Fibroblast of villous mesenchyme (primary cell): ENCODE measurements at regions not wholly inside any gene's neighbourhood (a gene's known extent, or its start where the extent isn't known, plus 50 kb on each side); places are given as distances from the start of the nearest gene placed in this dataset.
"Not testable (repeated sequence)": the region's sequence is repeated elsewhere in the genome, so short reads cannot be mapped to it uniquely, and the experiment has no call there.

ENCODE experiments used
- DNase-seq: peaks from one replicate; pipeline ENCODE4 v3.0.0-alpha.2; 2010; ENCODE audit warnings: low read depth
- H3K4me3 ChIP-seq: 2 replicates; pipeline ENCODE4 v1.5.1; 2011; ENCODE audit warnings: low read depth, mild to moderate bottlenecking, low read length
- CTCF ChIP-seq: IDR thresholded peaks from 2 replicates; pipeline ENCODE4 v1.5.1; 2012; ENCODE audit warnings: low read depth, mild to moderate bottlenecking, low read length; ENCODE audit not compliant: insufficient read depth

- no peak for TF ChIP-seq CTCF
- DNase-seq: no peak
- H3K4me3 ChIP-seq: no peak overlapping the region
Observed at GRCh38 chr21:21897275-21897883, 899.2 kb downstream of the NCAM2 start.

GRCh38 chr21:21898801-21899200 is 900.6 kb downstream of the NCAM2 start:
- TF ChIP-seq CTCF: no peak
- DNase-seq: no peak
- H3K4me3 ChIP-seq: no peak overlapping the region

- not testable (repeated sequence) for DNase-seq, H3K4me3 ChIP-seq
Observed at GRCh38 chr21:21902416-21902815, 904.2 kb downstream of the NCAM2 start.

GRCh38 chr21:21907271-21907670 is 909.1 kb downstream of the NCAM2 start:
- no peak for DNase-seq
- H3K4me3 ChIP-seq: no peak overlapping the region
- TF ChIP-seq CTCF: no peak

GRCh38 chr21:21915816-21916215 is 917.6 kb downstream of the NCAM2 start:
- no peak for TF ChIP-seq CTCF
- DNase-seq: no peak
- H3K4me3 ChIP-seq: no peak overlapping the region

- H3K4me3 ChIP-seq: no peak overlapping the region
- TF ChIP-seq CTCF: peak; percentile 37
- peak; percentile 2 for DNase-seq
Observed at GRCh38 chr21:21921410-21922232, 923.4 kb downstream of the NCAM2 start.

- H3K4me3 ChIP-seq: no peak overlapping the region
- no peak for TF ChIP-seq CTCF
- no peak for DNase-seq
Observed at GRCh38 chr21:21929226-21929625, 931.0 kb downstream of the NCAM2 start.
